Right lobe of liver (tissue), 6 donors: ENCODE measurements at regions not wholly inside any gene's neighbourhood (a gene's known extent, or its start where the extent isn't known, plus 50 kb on each side); places are given as distances from the start of the nearest gene placed in this dataset.

Source experiments
- ATAC-seq, 4 donors: fragments of 200-7000 bp; cut with Tn5 transposase; one replicate each; pipeline ENCODE4 v1.9.1; 2020; ENCODE audit warnings: mild to moderate bottlenecking in 4 of 4, moderate library complexity in 4 of 4
- DNase-seq, 3 donors: peaks; one replicate each; pipeline ENCODE4 v3.0.0-alpha.2; 2020
- H3K27ac ChIP-seq, 3 donors: fragments of 200-600 bp; one replicate each; pipeline ENCODE4 v1.8.0; 2022
- H3K27me3 ChIP-seq, 2 donors: fragments of 200-600 bp; one replicate each; pipeline ENCODE4 v1.8.0; 2022
- H3K36me3 ChIP-seq, 4 donors: fragments of 200-600 bp; sonication (generic) in 1 of 4; one replicate each; pipeline versions ENCODE4 v1.5.1 to v1.8.0; 2017 to 2022; ENCODE audit warnings: control low read depth in 1 of 4
- H3K4me1 ChIP-seq, 4 donors: fragments of 200-600 bp; sonication (generic) in 1 of 4; one replicate each; pipeline versions ENCODE4 v1.5.1 to v1.8.0; 2017 to 2022; ENCODE audit warnings: control low read depth in 1 of 4
- H3K4me3 ChIP-seq, 3 donors: fragments of 200-600 bp; one replicate each; pipeline ENCODE4 v1.8.0; 2022
- H3K9me3 ChIP-seq, 4 donors: fragments of 200-600 bp; sonication (generic) in 1 of 4; one replicate each; pipeline versions ENCODE4 v1.5.1 to v1.8.0; 2017 to 2022; ENCODE audit warnings: control low read depth in 1 of 4
- POLR2A ChIP-seq: fragments of 450-650 bp; IDR thresholded peaks from one replicate; pipeline ENCODE4 v1.6.1; 2017; ENCODE audit warnings: antibody characterized with exemption, mild to moderate bottlenecking
- WGBS: methylation state at CpG from one replicate; pipeline ENCODE4 v1.1.6; 2018; ENCODE audit warnings: low coverage, low lambda C conversion rate; ENCODE audit not compliant: insufficient coverage; ENCODE audit errors: missing lambda C conversion rate; 5-methylcytosine and 5-hydroxymethylcytosine counted together
- intact Hi-C, 2 donors: fragments of 100-400 bp; cut with DNase I; formaldehyde crosslinking; loops; one replicate each; pipeline versions ENCODE4 v1.11.2 to v1.14.1; 2022
- TF ChIP-seq, protein P1 (sequence below), 4 donors: fragments of 200-600 bp in 3 of 4; fragments of 450-650 bp in 1 of 4; IDR thresholded peaks; one replicate each; pipeline versions ENCODE4 v1.5.1 to v1.8.0; 2016 to 2022; ENCODE audit warnings: antibody characterized with exemption in 4 of 4, mild to moderate bottlenecking in 2 of 4
- donor health status: DM: no; HTN: yes; CAD: no.
- donor health status: DM: no; HTN: no; CAD: no.
- donor health status: DM: no; HTN: no; CAD: no.
- donor health status: DM: no; HTN: yes; CAD: no.
- donor health status: DM: no; HTN: yes; CAD: no.

GRCh38 chr11:45543808-45544422 is 121.5 kb downstream of the CHST1 start:
- H3K27ac ChIP-seq, result no peak overlapping the region
- intact Hi-C loops, result no loop called here
- no peaks in the 10 kb centered on the region for H3K36me3 ChIP-seq
- no peak overlapping the region for H3K4me3 ChIP-seq
- no peak for TF ChIP-seq POLR2A
- TF ChIP-seq, protein P1, sequence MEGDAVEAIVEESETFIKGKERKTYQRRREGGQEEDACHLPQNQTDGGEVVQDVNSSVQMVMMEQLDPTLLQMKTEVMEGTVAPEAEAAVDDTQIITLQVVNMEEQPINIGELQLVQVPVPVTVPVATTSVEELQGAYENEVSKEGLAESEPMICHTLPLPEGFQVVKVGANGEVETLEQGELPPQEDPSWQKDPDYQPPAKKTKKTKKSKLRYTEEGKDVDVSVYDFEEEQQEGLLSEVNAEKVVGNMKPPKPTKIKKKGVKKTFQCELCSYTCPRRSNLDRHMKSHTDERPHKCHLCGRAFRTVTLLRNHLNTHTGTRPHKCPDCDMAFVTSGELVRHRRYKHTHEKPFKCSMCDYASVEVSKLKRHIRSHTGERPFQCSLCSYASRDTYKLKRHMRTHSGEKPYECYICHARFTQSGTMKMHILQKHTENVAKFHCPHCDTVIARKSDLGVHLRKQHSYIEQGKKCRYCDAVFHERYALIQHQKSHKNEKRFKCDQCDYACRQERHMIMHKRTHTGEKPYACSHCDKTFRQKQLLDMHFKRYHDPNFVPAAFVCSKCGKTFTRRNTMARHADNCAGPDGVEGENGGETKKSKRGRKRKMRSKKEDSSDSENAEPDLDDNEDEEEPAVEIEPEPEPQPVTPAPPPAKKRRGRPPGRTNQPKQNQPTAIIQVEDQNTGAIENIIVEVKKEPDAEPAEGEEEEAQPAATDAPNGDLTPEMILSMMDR (IDR thresholded peaks at IDR 0.05), result no peak
- H3K27me3 ChIP-seq, result no peaks in the 10 kb centered on the region
- WGBS, result 15% methylated on average over 5 of the region's 5 CpGs
- H3K4me1 ChIP-seq, result no peaks in the 10 kb centered on the region
- no peaks in the 10 kb centered on the region for H3K9me3 ChIP-seq
- DNase-seq, result no peak
- ATAC-seq, result no peak

- ATAC-seq, result no peak
- WGBS, result 83% methylated on average over 2 of the region's 2 CpGs
- H3K4me1 ChIP-seq, result no peaks in the 10 kb centered on the region
- DNase-seq, result no peak
- no peak overlapping the region for H3K4me3 ChIP-seq
- no peaks in the 10 kb centered on the region for H3K36me3 ChIP-seq
- H3K9me3 ChIP-seq, result no peaks in the 10 kb centered on the region
- TF ChIP-seq, protein P1 (IDR thresholded peaks at IDR 0.05), result no peak
- TF ChIP-seq POLR2A, result no peak
- intact Hi-C loops, result no loop called here
- H3K27me3 ChIP-seq, result no peaks in the 10 kb centered on the region
- no peak overlapping the region for H3K27ac ChIP-seq
Measured at GRCh38 chr11:45543081-45543480, 122.3 kb downstream of the CHST1 start.

GRCh38 chr11:45541693-45542434 is 123.6 kb downstream of the CHST1 start:
- WGBS, result 56% methylated on average over 9 of the region's 10 CpGs
- no peaks in the 10 kb centered on the region for H3K9me3 ChIP-seq
- no peaks in the 10 kb centered on the region for H3K27me3 ChIP-seq
- no peak overlapping the region for H3K27ac ChIP-seq
- H3K4me1 ChIP-seq, result no peaks in the 10 kb centered on the region
- TF ChIP-seq, protein P1 (IDR thresholded peaks at IDR 0.05), result no peak
- no peak overlapping the region for H3K4me3 ChIP-seq
- ATAC-seq (no peak), DNase-seq (no peak)
- intact Hi-C loops, result no loop called here
- no peaks in the 10 kb centered on the region for H3K36me3 ChIP-seq

DNA sequence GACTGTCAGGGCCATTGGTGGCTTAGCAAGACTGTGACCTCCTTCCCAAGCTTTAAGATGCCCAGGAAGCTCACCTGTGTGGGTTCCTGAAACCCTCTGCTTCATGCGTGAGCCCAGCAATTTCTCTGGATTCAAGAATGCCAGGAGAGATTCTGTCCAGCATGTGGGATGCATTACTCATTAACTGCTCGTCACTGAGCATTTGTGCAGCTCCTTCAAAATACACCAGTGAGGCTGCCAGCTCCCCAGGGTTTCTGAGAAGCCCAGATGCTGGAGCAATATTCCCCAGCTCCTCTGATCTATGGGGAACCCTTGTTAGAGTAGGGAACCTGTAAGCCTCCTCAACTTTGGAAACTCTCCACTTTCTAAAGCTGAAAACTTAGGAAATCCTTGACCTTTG is 126.5 kb downstream of the CHST1 start:
- H3K4me3 ChIP-seq, result no peak overlapping the region
- ATAC-seq, result no peak
- no peak overlapping the region for H3K27ac ChIP-seq
- TF ChIP-seq, protein P1 (IDR thresholded peaks at IDR 0.05), result no peak
- TF ChIP-seq POLR2A, result no peak
- intact Hi-C loops, result no loop called here
- H3K36me3 ChIP-seq, result no peaks in the 10 kb centered on the region
- H3K4me1 ChIP-seq, result no peaks in the 10 kb centered on the region
- H3K27me3 ChIP-seq, result no peaks in the 10 kb centered on the region
- H3K9me3 ChIP-seq, result no peaks in the 10 kb centered on the region
- DNase-seq, result no peak
- 69% methylated on average over 2 of the region's 2 CpGs for WGBS
